ENCODE measurements at regions not wholly inside any gene's neighbourhood (a gene's known extent, or its start where the extent isn't known, plus 50 kb on each side); places are given as distances from the start of the nearest gene placed in this dataset.

- Histone ChIP-seq H3K4me2 (ENCODE audit: insufficient read depth, low read length) (no peak overlapping the region), H3K4me1 (ENCODE audit: insufficient read depth, low read length) (no peaks in the 10 kb centered on the region), H3K27ac (ENCODE audit: low read depth, low read length) (no peak overlapping the region), H4K20me1 (ENCODE audit: insufficient read depth, low read length) (no peaks in the 10 kb centered on the region), H3K4me3 (ENCODE audit: insufficient read depth, low read length) (no peak overlapping the region), H3K36me3 (ENCODE audit: insufficient read depth, low read length) (no peaks in the 10 kb centered on the region), H3K79me2 (ENCODE audit: insufficient read depth, low read length) (no peaks in the 10 kb centered on the region), H2AFZ (ENCODE audit: low read length) (no peak overlapping the region), H3K27me3 (ENCODE audit: insufficient read depth, low read length) (no peaks in the 10 kb centered on the region), H3K9me3 (ENCODE audit: low read depth, low read length) (no peaks in the 10 kb centered on the region)
- DNase-seq (ENCODE audit: insufficient read length, low spot score, missing footprints), result peak; percentile 57
- no peak for TF ChIP-seq CTCF (IDR thresholded peaks at IDR 0.05; ENCODE audit: extremely low read depth, low read depth, low read length)
Measured at GRCh38 chr13:106052200-106052767, 483.2 kb downstream of the EFNB2 start.

GRCh38 chr13:106049171-106049570 lies 486.3 kb downstream of the EFNB2 start:
- no peaks in the 10 kb centered on the region for H3K36me3 ChIP-seq (ENCODE audit: insufficient read depth, low read length)
- no peak overlapping the region for H3K27ac ChIP-seq (ENCODE audit: low read depth, low read length)
- H4K20me1 ChIP-seq (ENCODE audit: insufficient read depth, low read length), result no peaks in the 10 kb centered on the region
- no peaks in the 10 kb centered on the region for H3K9me3 ChIP-seq (ENCODE audit: low read depth, low read length)
- no peaks in the 10 kb centered on the region for H3K79me2 ChIP-seq (ENCODE audit: insufficient read depth, low read length)
- H3K4me2 ChIP-seq (ENCODE audit: insufficient read depth, low read length), result no peak overlapping the region
- no peaks in the 10 kb centered on the region for H3K27me3 ChIP-seq (ENCODE audit: insufficient read depth, low read length)
- H3K4me3 ChIP-seq (ENCODE audit: insufficient read depth, low read length), result no peak overlapping the region
- no peaks in the 10 kb centered on the region for H3K4me1 ChIP-seq (ENCODE audit: insufficient read depth, low read length)
- no peak for DNase-seq (ENCODE audit: insufficient read length, low spot score, missing footprints)
- no peak for TF ChIP-seq CTCF (IDR thresholded peaks at IDR 0.05; ENCODE audit: extremely low read depth, low read depth, low read length)
- no peak overlapping the region for H2AFZ ChIP-seq (ENCODE audit: low read length)

- DNase-seq (ENCODE audit: insufficient read length, low spot score, missing footprints), result no peak
- Histone ChIP-seq H3K79me2 (ENCODE audit: insufficient read depth, low read length) (no peaks in the 10 kb centered on the region), H3K4me1 (ENCODE audit: insufficient read depth, low read length) (no peaks in the 10 kb centered on the region), H3K36me3 (ENCODE audit: insufficient read depth, low read length) (no peaks in the 10 kb centered on the region), H2AFZ (ENCODE audit: low read length) (no peak overlapping the region), H4K20me1 (ENCODE audit: insufficient read depth, low read length) (no peaks in the 10 kb centered on the region), H3K4me2 (ENCODE audit: insufficient read depth, low read length) (no peak overlapping the region), H3K27ac (ENCODE audit: low read depth, low read length) (no peak overlapping the region), H3K9me3 (ENCODE audit: low read depth, low read length) (no peaks in the 10 kb centered on the region), H3K4me3 (ENCODE audit: insufficient read depth, low read length) (no peak overlapping the region), H3K27me3 (ENCODE audit: insufficient read depth, low read length) (no peaks in the 10 kb centered on the region)
- TF ChIP-seq CTCF (IDR thresholded peaks at IDR 0.05; ENCODE audit: extremely low read depth, low read depth, low read length), result no peak
Measured at GRCh38 chr13:106048386-106048785, 487.1 kb downstream of the EFNB2 start.

- Histone ChIP-seq H4K20me1 (ENCODE audit: insufficient read depth, low read length) (no peaks in the 10 kb centered on the region), H2AFZ (ENCODE audit: low read length) (no peak overlapping the region), H3K4me2 (ENCODE audit: insufficient read depth, low read length) (no peak overlapping the region), H3K27me3 (ENCODE audit: insufficient read depth, low read length) (no peaks in the 10 kb centered on the region), H3K4me3 (ENCODE audit: insufficient read depth, low read length) (no peak overlapping the region), H3K36me3 (ENCODE audit: insufficient read depth, low read length) (no peaks in the 10 kb centered on the region), H3K27ac (ENCODE audit: low read depth, low read length) (no peak overlapping the region), H3K79me2 (ENCODE audit: insufficient read depth, low read length) (no peaks in the 10 kb centered on the region), H3K4me1 (ENCODE audit: insufficient read depth, low read length) (no peaks in the 10 kb centered on the region), H3K9me3 (ENCODE audit: low read depth, low read length) (no peaks in the 10 kb centered on the region)
- peak; percentile 82 for DNase-seq (ENCODE audit: insufficient read length, low spot score, missing footprints)
- no peak for TF ChIP-seq CTCF (IDR thresholded peaks at IDR 0.05; ENCODE audit: extremely low read depth, low read depth, low read length)
Measured at GRCh38 chr13:106047859-106048258, 487.6 kb downstream of the EFNB2 start.

All from osteoblast (primary cell).